Vagina (tissue), 2 donors: ENCODE measurements at regions not wholly inside any gene's neighbourhood (a gene's known extent, or its start where the extent isn't known, plus 50 kb on each side); places are given as distances from the start of the nearest gene placed in this dataset.

ENCODE experiments used
- POLR2A ChIP-seq, 2 donors: fragments of 450-650 bp; IDR thresholded peaks; one replicate each; pipeline ENCODE4 v1.6.1; 2017; ENCODE audit warnings: antibody characterized with exemption in 2 of 2, mild to moderate bottlenecking in 2 of 2, moderate library complexity in 2 of 2
- TF ChIP-seq, protein P1 (sequence below), 3 experiments: fragments of 450-650 bp in 2 of 3; fragments of 200-600 bp in 1 of 3; sonication (generic) in 1 of 3; IDR thresholded peaks; one replicate each; pipeline ENCODE4 v1.5.1; 2017 to 2019; ENCODE audit warnings: antibody characterized with exemption in 3 of 3, mild to moderate bottlenecking in 2 of 3, moderate library complexity in 2 of 3

DNA sequence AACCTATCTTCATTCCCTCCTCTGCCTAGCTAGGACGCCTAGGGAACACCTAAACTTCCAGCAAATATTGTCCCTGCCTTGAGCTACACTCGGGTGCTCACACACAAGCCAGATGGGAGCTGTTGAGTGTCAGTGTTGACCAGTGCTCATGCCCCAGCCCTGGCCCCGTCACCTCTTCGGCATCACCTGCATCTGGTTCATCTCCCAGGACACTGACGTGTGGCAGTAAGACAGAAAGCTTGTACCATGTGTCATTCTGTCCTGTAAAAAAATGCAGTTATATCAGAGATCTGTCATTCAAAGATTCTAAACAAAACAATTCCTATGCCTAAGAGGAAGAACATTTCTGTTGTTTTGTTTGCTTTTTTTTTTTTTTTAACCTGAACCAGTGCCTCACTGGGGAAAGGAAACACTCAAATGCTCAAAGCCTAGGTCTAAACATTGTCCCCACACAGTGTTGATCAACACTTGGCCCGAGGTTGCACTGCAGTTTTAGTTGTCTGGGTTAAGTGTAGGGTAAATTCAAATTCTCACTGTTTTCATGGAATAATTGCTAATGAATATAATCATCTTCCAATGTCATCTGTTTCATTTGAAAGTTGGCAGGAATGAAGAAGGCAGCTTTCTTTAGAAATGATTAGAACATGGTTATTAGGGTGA, 102.7 kb upstream of the SASH1 start:
- TF ChIP-seq, protein P1, sequence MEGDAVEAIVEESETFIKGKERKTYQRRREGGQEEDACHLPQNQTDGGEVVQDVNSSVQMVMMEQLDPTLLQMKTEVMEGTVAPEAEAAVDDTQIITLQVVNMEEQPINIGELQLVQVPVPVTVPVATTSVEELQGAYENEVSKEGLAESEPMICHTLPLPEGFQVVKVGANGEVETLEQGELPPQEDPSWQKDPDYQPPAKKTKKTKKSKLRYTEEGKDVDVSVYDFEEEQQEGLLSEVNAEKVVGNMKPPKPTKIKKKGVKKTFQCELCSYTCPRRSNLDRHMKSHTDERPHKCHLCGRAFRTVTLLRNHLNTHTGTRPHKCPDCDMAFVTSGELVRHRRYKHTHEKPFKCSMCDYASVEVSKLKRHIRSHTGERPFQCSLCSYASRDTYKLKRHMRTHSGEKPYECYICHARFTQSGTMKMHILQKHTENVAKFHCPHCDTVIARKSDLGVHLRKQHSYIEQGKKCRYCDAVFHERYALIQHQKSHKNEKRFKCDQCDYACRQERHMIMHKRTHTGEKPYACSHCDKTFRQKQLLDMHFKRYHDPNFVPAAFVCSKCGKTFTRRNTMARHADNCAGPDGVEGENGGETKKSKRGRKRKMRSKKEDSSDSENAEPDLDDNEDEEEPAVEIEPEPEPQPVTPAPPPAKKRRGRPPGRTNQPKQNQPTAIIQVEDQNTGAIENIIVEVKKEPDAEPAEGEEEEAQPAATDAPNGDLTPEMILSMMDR (IDR thresholded peaks at IDR 0.05): no peak
- no peak for TF ChIP-seq POLR2A (IDR thresholded peaks at IDR 0.05)
